Neural cell (in vitro differentiated cells): ENCODE measurements at regions not wholly inside any gene's neighbourhood (a gene's known extent, or its start where the extent isn't known, plus 50 kb on each side); places are given as distances from the start of the nearest gene placed in this dataset.

ENCODE experiments used
- H2AFZ ChIP-seq: fragments of 200-600, 300-800 bp; sonication (generic), shearing (Covaris generic); 2 replicates; pipeline ENCODE4 v1.6.0; 2014; ENCODE audit warnings: low read depth, mild to moderate bottlenecking, antibody characterized with exemption, low read length, moderate library complexity
- H3F3A ChIP-seq: fragments of 200-600 bp; shearing (Covaris generic); 2 replicates; pipeline ENCODE4 v1.6.1; 2016; ENCODE audit warnings: mild to moderate bottlenecking, moderate library complexity, mixed read lengths, antibody characterized with exemption, low read length; ENCODE audit not compliant: insufficient read depth, poor library complexity, severe bottlenecking
- H3K27ac ChIP-seq: fragments of 200-600, 300-800 bp; sonication (generic), shearing (Covaris generic); 2 replicates; pipeline ENCODE4 v1.5.1; 2014; ENCODE audit warnings: mild to moderate bottlenecking, low read length, moderate library complexity
- H3K27me3 ChIP-seq: fragments of 300-800, 200-600 bp; sonication (generic), shearing (Covaris generic); 2 replicates; pipeline ENCODE4 v1.6.0; 2014; ENCODE audit warnings: mild to moderate bottlenecking, low read depth, low read length, moderate library complexity; ENCODE audit not compliant: insufficient read depth
- H3K36me3 ChIP-seq: fragments of 300-800, 200-600 bp; sonication (generic), shearing (Covaris generic); 2 replicates; pipeline ENCODE4 v1.5.1; 2014; ENCODE audit warnings: mild to moderate bottlenecking, antibody characterized with exemption, low read length, moderate library complexity; ENCODE audit not compliant: insufficient read depth
- H3K4me2 ChIP-seq: fragments of 300-800, 200-600 bp; sonication (generic), shearing (Covaris generic); 2 replicates; pipeline ENCODE4 v1.6.0; 2014; ENCODE audit warnings: mild to moderate bottlenecking, low read length
- H3K4me3 ChIP-seq: fragments of 300-800, 200-600 bp; sonication (generic), shearing (Covaris generic); 2 replicates; pipeline ENCODE4 v1.5.1; 2014; ENCODE audit warnings: mild to moderate bottlenecking, low read length, moderate library complexity
- H3K79me2 ChIP-seq: fragments of 200-600 bp; shearing (Covaris generic); replicated peaks from 2 replicates; pipeline ENCODE4 v1.6.0; 2014; ENCODE audit warnings: mild to moderate bottlenecking, low read length, moderate library complexity; ENCODE audit not compliant: insufficient read depth
- H3K9ac ChIP-seq: fragments of 300-800, 200-600 bp; sonication (generic), shearing (Covaris generic); 2 replicates; pipeline ENCODE4 v1.6.1; 2016; ENCODE audit warnings: mild to moderate bottlenecking, low read length, mixed read lengths
- H3K9me2 ChIP-seq: fragments of 200-600 bp; shearing (Covaris generic); 2 replicates; pipeline ENCODE4 v1.6.1; 2016; ENCODE audit warnings: mild to moderate bottlenecking, low read length, mixed read lengths; ENCODE audit not compliant: insufficient read depth
- H3K9me3 ChIP-seq: fragments of 200-600, 300-800 bp; sonication (generic), shearing (Covaris generic); 2 replicates; pipeline ENCODE4 v1.6.1; 2016; ENCODE audit warnings: mild to moderate bottlenecking, mixed run types, low read length, moderate library complexity, mixed read lengths
- H4K20me1 ChIP-seq: fragments of 200-600 bp; shearing (Covaris generic); 2 replicates; pipeline ENCODE4 v1.6.1; 2016; ENCODE audit warnings: mild to moderate bottlenecking, mixed run types; ENCODE audit not compliant: insufficient read depth
- CTCF ChIP-seq: fragments of 450-650 bp; IDR thresholded peaks from 2 replicates; pipeline ENCODE4 v1.5.1; 2014; ENCODE audit warnings: antibody characterized with exemption, mild to moderate bottlenecking, moderate library complexity; ENCODE audit not compliant: poor library complexity, severe bottlenecking
- EP300 ChIP-seq: fragments of 450-650 bp; conservative IDR thresholded peaks from 2 replicates; pipeline ENCODE4 v1.6.1; 2014; ENCODE audit warnings: antibody characterized with exemption, mild to moderate bottlenecking, moderate library complexity; ENCODE audit not compliant: poor library complexity, severe bottlenecking
- EZH2 ChIP-seq: fragments of 200-600, 300-800 bp; shearing (Covaris generic), sonication (generic); IDR thresholded peaks from 2 replicates; pipeline ENCODE4 v1.6.1; 2014; ENCODE audit warnings: antibody characterized with exemption, low read length, borderline replicate concordance, mild to moderate bottlenecking; ENCODE audit not compliant: insufficient read depth, poor library complexity, severe bottlenecking
- MXI1 ChIP-seq: fragments of 450-650 bp; conservative IDR thresholded peaks from 2 replicates; pipeline ENCODE4 v1.6.1; 2014; ENCODE audit warnings: antibody characterized with exemption, mild to moderate bottlenecking; ENCODE audit not compliant: poor library complexity, severe bottlenecking
- POLR2AphosphoS5 ChIP-seq: IDR thresholded peaks from 2 replicates; pipeline ENCODE4 v1.6.1; 2012
- RAD21 ChIP-seq: fragments of 450-650 bp; conservative IDR thresholded peaks from 2 replicates; pipeline ENCODE4 v1.6.1; 2014; ENCODE audit warnings: antibody characterized with exemption, mild to moderate bottlenecking, moderate library complexity
- REST ChIP-seq: IDR thresholded peaks from 2 replicates; pipeline ENCODE4 v1.6.1; 2012; ENCODE audit warnings: borderline replicate concordance
- SMC3 ChIP-seq: fragments of 450-650 bp; conservative IDR thresholded peaks from 2 replicates; pipeline ENCODE4 v1.6.1; 2014; ENCODE audit warnings: antibody characterized with exemption, mild to moderate bottlenecking, moderate library complexity; ENCODE audit not compliant: poor library complexity
- TAF1 ChIP-seq: IDR thresholded peaks from 2 replicates; pipeline ENCODE4 v1.6.1; 2012; ENCODE audit warnings: low read depth

GRCh38 chr3:3589715-3590130 lies 209.5 kb upstream of the LRRN1 start:
- no peak overlapping the region for H3K4me2 ChIP-seq
- H4K20me1 ChIP-seq: no peaks in the 10 kb centered on the region
- no peaks in the 10 kb centered on the region for H3K9me2 ChIP-seq
- H3K79me2 ChIP-seq: no peaks in the 10 kb centered on the region
- H3K9ac ChIP-seq: no peak overlapping the region
- no peak overlapping the region for H3K27ac ChIP-seq
- TF ChIP-seq CTCF (no peak), RAD21 (no peak), REST (no peak), POLR2AphosphoS5 (no peak), EP300 (no peak), EZH2 (no peak), TAF1 (no peak), SMC3 (no peak), MXI1 (no peak)
- H3F3A ChIP-seq: no peaks in the 10 kb centered on the region
- H3K9me3 ChIP-seq: no peaks in the 10 kb centered on the region
- no peaks in the 10 kb centered on the region for H3K36me3 ChIP-seq
- no peak overlapping the region for H3K4me3 ChIP-seq
- H3K27me3 ChIP-seq: no peaks in the 10 kb centered on the region
- no peak overlapping the region for H2AFZ ChIP-seq

GRCh38 chr3:3587647-3587972 lies 211.6 kb upstream of the LRRN1 start:
- Histone ChIP-seq H3K4me2 (no peak overlapping the region), H3K36me3 (no peaks in the 10 kb centered on the region), H4K20me1 (no peaks in the 10 kb centered on the region), H3K9me2 (no peaks in the 10 kb centered on the region), H2AFZ (no peak overlapping the region), H3K4me3 (no peak overlapping the region), H3K79me2 (no peaks in the 10 kb centered on the region), H3K9me3 (no peaks in the 10 kb centered on the region), H3K27me3 (no peaks in the 10 kb centered on the region), H3K27ac (no peak overlapping the region), H3F3A (no peaks in the 10 kb centered on the region), H3K9ac (no peak overlapping the region)
- no peak for TF ChIP-seq EZH2
- TF ChIP-seq POLR2AphosphoS5: no peak
- no peak for TF ChIP-seq MXI1
- TF ChIP-seq CTCF: no peak
- TF ChIP-seq EP300: no peak
- no peak for TF ChIP-seq RAD21
- no peak for TF ChIP-seq SMC3
